DMS53 treated with DMSO at 0.1 percent for 48 hours (cell line): ENCODE measurements at regions not wholly inside any gene's neighbourhood (a gene's known extent, or its start where the extent isn't known, plus 50 kb on each side); places are given as distances from the start of the nearest gene placed in this dataset.
"Not testable (repeated sequence)": the region's sequence is repeated elsewhere in the genome, so short reads cannot be mapped to it uniquely, and the experiment has no call there.

Source experiments
- DNase-seq: peaks from one replicate; lab custom pipeline; 2025; ENCODE audit not compliant: unreplicated experiment; lab: John Stamatoyannopoulos, UW

DNA sequence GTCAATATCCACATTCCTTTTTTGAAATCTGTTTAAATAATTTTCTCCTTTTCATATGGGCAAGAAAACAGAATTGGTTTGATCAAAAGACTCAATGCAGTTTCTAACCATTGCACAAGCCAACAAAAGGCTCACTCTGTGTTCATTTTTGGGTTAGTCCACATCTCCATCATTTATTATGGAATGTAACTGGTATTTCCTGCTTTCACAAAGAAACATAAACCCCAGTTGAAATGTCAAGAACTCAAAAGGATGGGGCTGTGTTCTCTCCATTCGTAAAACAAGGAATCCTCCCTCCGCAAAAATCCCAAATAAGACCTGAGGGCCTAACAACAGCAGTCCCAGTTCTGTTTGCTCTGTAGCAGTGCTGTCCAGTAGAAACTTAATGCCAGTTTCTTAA lies 420.9 kb downstream of the GJA1 start:
- no peak for DNase-seq

DNA sequence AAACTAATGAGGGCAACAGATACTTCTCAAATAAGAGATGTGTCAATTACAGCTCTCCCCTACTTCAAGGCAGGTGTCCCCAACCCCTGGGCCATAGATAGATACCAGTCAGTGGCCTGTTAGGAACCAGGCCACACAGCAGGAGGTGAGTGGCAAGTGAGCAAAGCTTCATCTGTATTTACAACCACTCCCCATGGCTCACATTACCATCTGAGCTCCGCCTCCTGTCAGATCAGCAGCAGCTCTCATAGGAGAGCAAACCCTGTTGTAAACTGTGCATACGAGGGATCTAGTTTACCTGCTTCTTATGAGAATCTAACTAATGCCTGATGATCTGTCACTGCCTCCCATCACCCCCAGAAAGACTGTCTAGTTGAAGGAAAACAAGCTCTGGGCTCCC lies 422.1 kb downstream of the GJA1 start:
- DNase-seq, result no peak

DNA sequence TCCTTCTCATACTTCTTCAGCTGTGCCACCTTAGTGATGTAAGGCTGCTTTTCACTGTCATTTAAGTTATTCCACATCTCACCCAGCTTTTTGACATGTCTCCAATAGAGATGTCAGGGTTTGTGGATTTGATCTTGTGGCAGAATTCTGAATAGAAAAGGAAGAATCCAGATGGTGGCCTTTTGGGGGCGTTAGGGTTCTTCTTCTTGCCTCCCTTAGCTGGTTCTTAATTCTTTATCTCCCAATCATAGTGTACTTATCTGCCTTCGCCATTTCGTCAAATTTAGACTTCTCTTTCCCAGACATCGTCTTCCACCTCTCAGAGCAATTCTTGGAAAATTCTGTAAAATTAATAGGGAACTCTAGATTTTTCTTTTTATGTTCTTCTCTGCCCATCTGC lies 422.9 kb downstream of the GJA1 start:
- DNase-seq, result no peak

DNA sequence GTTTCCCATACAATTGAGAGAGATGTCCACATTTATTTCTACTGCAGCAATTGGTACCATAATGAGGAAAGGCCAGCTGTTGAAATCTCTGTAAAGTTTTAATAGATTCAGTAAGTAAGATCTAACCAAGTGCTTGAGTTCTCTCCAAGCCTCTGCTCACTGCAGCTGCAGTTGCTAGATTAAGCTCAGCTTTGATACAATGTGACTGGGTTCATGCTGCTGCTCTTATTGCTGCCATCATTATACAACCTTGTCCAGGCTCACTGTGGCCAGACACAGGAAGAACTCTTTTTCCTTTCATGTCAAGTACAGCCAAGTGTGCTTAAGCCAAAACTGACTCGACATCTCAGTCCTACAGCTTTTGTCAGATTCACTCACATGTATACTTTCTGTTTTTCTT lies 423.5 kb downstream of the GJA1 start:
- DNase-seq, result no peak

DNA sequence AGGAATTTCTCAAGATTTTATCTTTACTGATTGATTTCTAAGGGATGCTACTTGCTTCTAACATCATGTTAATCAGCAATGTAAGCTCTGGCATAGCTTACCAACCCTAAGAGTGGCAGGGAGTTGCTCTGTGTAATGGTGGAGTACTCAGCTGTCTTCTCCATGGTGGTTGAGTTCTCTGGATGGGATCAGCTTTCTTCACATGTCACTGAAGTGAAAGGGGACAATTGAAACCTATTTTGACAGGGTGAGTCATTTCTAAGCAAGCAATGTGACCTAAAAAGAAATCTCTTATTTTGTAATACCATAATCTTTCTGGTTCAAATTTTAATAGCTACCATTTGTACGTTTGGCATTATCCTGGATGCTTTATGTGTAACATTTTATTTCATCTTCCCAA lies 430.4 kb downstream of the GJA1 start:
- DNase-seq, result peak; percentile 1

DNA sequence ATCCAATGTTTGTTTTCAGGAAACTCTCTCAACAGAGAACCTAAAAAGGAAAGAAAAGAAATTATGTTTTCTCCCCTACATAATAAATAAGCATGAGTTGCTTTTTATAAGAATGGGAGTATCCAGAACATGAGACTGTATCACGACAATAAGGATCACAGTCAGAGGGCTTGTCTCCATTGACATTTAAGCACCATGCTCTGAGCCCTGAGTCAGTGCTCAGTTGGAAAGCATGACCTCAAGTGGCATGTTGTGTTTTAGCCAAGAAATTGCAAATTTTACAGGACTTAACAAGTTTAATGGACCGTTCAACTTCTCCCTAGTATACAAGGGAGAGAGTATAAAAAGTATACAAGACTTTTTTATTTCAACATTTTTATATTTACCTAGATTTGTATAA lies 431.6 kb downstream of the GJA1 start:
- DNase-seq, result no peak

DNA sequence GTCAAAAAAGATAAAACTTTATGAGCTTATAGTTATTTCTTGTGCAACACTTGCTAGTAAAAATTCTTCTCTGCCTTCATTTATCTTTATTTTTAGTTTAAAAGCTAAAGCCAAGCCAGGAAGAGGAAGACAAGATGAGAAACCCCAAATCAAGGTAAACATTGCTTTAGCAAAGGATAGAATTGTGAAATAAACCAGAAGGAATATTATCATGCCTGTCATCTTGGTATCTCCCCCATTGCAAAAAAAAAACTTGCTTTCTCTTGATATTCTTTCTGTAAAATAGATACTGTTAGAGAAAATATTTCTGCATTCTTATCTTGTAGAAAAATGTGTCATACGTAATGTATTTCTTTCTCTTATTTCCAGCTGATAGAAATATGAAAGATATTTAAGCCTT lies 432.8 kb downstream of the GJA1 start:
- DNase-seq, result no peak

DNA sequence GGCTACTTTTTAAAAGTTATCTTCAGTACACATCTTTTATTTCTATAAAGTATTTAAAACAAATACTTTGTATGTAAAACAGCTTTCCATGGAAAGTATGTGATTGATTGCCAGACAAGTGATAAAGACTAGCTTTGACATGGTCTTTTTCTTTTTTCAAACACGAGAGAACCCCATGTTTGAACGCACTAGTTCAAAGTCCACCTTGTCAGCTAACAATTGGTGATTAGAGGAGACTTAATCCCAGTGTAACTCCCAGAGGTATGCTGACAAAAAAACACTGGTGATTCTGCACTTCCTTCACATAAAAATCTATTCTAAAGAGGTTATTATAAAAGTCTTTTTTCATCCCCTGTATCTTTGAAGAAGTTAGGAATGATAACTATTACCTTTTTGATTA lies 438.1 kb downstream of the GJA1 start:
- DNase-seq, result no peak

DNA sequence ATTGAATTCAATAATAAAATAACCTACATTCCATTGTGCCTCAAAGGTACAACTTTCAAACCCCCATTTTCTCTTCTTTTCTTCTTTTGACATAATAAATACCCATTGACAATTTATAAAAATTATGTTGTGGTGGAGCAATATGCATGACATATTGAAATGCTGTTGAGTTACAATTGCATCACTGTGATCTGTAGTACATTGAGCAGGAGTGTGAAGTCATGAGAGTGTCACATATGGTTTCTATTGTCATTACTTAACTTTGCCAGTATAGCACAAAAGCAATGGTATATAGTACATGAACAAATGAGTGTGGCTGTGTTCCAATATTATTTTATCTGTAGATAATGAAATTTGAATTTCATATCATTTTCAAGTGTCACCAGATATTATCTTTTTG lies 441.3 kb downstream of the GJA1 start:
- DNase-seq, result no peak

DNA sequence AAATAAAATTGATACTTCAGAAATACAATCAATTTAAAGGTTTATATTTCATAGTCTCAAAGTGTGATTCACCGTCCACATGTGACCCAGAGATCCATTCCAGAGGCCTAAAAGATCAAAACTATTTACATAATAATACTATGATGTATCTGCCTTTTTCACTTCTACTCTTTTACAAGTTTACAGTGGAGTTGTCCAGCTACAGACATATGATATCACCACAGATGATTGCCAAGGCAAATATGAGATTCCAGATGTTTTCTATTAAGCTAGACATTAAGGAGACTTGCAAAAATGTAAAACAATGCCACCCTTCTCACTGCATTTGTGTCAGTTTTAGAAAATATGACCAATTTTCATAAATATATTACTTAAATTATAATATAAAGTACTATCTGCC lies 443.7 kb downstream of the GJA1 start:
- no peak for DNase-seq

DNA sequence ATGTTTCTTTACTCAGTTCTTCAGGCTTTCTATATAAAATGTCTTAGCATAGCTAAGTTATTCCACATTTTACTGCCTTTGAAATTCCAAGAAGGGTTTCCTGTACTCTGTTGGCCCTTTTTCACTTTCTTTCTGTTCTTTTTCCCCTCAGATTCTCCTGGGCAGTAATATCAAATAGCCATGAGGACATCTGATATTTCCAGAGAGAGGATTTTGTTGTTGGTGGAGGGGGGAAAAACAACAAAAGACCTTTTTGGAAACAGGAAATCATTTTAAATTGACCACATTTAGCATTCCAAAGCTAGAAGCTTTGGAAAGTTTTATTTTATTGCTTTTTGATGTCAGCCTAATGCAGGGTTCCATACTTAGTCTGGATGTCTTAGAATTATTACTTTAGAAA lies 445.4 kb downstream of the GJA1 start:
- DNase-seq, result no peak

DNA sequence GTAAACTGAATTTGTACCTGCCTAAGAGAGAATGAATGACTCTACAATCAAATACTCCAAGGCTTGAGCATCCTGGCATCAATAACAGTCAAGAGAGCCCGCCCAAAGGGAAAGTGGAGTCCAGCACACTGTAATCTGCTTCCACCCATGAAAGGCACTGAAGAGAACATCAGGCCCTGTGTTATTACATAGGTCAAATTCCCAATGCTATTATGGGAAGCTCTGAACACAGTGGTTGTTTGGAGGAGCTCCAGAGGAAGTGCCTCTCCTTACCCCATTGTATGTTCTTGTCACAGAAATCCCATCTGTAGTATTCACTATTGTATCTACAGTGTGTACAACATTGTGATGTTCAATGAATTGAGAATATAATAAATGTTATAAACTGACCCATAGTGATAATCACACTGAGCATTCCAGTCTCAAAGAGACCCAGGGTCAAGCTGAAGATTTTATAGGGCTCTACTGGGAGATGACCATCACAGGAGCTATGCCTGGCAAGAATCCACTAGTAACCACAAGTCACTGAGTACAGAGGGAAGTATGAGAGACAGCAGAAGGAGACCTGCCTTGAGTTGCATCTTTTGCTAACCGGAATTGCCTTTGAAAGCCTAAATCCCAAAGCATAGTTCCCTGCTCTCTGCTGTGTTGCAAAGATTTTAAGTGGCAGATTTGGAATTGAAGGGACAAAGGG lies 446.7 kb downstream of the GJA1 start:
- no peak for DNase-seq

DNA sequence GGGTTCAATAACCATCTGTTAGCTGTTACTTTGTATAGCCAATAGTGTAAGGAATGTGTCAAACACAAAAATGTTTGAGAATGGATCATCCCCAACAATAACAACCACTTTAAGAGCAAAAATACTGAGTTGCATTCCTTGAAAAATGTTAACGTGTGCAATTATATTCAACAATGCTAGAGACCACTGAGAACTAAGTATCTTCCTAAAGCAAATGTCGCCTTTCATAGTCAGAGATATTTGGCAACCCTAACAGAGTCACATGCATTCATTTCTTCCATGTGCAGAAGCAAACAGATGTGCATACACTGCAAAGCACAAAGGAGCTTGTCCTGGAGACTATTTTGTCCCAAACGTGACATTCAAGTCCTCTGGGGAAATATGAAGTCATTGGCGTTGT lies 448.6 kb downstream of the GJA1 start:
- DNase-seq, result no peak

DNA sequence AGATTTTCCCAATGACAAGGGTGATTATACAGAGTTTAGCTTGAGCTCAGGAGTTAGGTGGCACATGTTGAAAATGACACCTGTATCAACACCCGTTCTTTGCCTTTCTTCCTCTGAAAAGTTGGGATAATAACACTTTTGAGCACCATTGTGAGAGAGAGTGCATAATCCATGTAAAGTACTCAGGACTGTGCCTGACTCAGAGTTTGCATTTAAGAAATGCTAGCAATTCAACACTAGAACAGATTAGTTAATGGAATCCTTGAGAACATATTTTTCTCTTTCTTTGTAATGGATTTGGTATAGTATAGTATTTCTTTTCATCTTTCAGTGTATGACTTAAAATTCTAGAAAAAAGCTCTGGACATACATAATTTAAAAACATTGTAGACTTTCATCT lies 449.2 kb downstream of the GJA1 start:
- DNase-seq, result no peak

DNA sequence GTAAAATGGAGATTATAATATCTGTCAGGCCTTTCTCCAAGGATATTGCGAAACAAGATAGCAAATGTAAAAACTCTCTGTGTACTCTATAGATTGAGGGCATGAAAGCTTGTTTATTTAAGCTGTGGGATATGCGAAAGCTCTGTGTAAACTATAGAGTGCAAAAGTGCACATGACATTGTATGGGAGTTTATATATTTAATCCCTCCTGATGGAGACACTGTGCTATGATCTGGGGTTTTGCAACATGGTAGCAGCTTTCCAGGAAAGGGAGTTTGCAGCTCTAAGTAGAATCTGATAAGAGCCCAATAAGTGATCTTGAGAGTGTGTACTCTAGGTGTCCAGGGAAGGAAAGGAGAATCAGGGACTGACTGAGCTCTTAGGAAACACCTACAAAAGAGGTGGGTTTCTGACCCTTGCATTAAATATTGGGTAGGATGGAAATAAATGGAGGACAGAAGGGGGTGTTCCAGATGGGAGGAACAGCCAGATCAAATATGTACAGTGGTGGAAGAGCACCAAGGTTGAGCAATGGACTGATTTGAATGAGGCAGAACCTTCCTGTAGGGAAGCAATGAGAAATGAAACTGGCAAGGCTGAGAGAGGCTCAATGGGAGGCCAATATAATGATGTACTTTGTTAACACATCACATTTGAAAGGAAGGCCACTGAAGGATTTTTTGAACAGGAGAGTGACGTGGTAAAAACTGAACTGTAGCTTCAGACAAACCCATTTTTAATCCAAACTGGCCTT lies 450.1 kb downstream of the GJA1 start:
- DNase-seq, result no peak

DNA sequence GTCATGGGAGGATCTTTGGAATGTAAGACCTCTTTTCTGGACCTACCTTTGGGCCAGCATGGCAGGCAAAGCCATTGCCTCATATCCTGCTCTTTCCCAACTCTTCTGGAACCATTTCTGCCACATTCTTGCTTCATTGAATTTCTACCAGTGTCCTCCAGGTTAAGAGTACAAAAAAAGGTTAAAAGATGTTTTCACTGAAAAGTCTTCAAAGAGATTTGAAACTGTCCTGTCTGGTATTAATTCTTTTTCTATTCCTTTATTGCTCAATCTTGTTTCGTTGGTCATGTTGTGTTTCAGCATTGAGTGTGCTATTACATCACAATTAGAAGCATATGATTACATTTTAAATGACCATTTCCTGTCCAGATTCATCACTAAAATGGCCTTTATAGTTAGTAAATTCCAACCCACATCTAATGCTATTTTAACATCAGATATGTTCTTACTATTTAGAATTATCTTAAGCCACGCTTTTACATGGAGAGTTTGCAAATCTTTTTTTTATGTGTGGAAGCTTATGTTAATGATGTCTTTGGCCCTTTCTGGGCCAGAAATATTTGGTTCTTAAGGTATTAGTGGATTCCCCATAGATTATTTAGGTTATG lies 450.9 kb downstream of the GJA1 start:
- DNase-seq, result no peak

DNA sequence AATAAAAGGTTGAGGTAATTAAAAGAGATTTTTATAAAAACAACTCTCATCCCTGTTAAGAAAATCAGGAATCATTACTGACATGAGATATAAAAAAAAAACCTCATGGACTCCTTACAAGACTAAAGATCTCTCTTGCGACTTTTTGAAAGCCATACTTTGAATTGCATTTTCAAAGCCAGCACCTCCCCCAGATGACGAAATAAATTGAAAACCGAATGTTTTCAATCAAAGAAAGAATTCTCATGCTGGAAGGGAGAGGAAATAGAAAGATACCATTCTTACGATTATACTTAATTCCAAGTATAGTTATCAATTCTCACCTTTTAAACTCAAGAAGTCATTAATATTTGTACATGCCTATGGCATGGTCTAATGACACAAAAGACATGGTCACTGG lies 452.3 kb downstream of the GJA1 start:
- no peak for DNase-seq

DNA sequence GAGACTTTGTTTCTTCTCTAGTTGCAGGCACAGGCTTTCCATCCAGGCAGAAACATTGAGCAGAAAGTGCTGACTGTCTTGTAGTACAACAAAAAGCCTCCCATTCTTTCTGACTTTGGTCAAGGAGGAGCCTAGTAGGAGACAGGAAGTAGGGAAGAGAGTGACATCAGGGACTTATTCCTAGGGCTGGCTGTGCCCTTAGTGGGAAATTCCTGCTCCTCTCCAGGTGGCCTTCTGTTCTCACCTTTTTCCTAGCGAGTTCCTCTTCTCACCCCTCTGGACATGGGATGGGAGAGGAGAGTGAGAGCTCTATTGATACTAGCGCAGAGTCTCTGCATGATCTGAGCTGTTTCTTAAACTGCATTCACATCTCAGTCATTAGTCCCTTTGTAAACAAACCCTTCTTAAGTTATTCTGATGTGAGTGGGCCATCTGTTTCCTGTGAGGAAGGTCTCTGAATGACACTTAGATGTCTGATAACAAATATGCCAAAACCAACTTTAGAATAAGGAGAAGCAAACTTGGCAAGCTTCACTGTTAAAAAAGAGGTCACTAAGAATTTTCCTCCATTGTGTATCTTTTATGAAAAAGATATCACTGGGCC lies 455.0 kb downstream of the GJA1 start:
- DNase-seq, result peak; percentile 3

DNA sequence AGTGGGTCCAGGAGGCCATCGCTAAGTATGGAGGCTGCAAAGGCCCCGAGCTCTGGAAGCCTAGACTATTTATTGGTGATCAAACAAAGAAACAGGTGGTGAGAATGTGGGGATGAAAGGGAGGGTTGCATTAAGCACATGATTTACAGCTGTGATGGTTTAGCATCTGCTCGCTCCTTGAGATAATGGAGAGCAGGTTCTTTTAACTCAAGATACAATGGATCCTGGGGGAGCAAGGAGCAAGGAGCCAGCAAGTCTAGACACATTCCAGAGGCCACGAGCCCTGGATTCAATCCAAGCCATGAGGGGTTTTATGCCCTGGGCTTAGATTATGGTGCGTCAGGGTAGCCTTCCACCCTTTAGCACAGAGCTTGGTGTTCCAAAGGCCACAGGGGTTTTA lies 460.3 kb downstream of the GJA1 start:
- not testable (repeated sequence) for DNase-seq

DNA sequence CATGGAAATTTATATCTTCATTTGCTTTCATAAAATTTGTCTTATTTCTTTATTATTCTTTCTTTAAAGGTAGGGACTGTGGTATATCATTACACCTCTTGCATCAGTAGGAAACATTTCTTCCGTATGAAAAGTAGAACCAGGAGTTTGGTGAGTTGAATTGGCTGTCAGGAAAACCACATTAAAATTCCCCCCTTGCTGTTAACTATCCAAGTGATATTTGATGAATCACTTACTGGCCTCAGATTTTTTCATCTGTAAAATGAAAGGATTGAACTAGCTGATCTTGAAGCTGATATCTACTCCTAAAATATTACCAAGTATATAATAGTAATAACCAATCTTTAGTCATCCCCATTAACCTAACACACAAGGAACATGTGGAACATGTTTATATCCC lies 460.9 kb downstream of the GJA1 start:
- DNase-seq, result no peak

DNA sequence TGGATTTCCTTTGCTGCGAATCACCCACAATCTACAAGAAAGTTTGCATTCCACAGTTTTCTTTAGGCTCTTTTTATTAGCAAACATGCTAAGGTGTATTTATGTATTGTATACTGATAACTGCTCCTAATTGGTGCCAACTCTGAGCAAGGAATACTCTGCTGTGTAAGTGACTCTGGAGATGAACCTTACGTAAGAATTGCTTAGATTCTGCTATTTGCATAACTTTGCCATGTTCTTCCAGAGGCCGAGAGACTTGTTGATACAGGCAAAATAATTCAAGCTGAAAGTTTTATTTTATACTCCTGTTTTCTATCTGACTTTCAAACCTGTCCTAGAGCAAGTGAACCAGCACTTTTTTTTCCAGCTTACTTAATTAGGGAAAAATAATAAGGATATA lies 461.3 kb downstream of the GJA1 start:
- no peak for DNase-seq

DNA sequence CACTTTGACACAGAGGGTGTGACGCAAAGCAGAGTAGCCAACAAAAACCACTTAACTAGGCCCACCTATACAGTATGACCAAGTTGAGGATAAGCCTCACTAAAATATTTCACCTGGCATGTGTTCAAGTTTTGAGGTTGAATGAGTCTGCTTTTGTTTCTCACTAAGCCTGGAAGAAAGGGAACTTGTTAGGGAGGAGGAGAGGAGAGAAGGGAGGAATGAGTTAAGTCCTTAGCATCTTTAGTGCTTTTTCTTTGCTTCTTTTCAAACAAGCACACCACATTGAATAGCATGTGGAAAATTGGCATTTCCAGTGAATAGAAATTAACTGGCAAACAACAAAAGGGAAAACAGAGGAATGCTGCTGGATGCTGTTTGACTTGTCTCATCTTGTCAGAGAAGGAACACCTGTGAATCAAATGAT lies 461.9 kb downstream of the GJA1 start:
- DNase-seq, result no peak
